NCI-H1105 treated with DMSO at 0.1 percent for 48 hours (cell line): ENCODE measurements at regions not wholly inside any gene's neighbourhood (a gene's known extent, or its start where the extent isn't known, plus 50 kb on each side); places are given as distances from the start of the nearest gene placed in this dataset.
A peak's percentile ranks its signal among the peaks of the same experiment; 100 is the strongest.
"Not testable (repeated sequence)": the region's sequence is repeated elsewhere in the genome, so short reads cannot be mapped to it uniquely, and the experiment has no call there.

Source experiments
- DNase-seq: peaks from one replicate; lab custom pipeline; 2025; lab: John Stamatoyannopoulos, UW

DNA sequence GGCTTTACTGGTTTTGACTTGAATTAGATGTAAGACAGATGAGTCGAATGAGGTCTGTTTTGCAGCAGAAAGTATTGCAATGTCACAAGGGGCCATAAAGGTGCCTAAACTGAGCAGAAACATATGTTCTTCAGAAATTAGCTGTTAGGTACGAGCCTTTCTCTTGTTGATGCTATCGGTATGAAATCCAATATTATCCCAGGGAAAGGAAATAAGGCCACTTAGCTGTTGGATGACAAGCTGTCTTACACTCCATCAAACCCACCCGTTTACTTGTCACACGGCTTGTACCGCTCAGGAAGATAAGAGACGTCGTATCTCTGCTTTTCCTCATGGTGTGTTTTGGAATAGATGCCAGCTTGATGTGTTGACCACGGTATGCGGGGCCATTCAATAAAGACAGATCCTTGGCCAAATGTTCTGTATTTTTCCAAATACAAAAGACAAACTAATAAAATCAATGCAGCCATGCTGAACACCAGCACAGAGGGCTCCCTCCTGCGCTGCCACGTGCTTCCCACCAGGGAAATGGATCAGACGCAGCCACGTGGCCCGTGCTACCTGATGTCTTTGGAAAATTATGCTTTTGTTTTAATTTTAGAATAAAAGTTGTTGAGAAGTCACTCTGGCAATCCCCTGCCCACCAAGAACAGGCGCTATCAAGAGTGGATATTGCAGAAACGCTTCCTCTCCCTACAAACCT lies 255.9 kb upstream of the SULF2 start:
- DNase-seq = peak; percentile 50

DNA sequence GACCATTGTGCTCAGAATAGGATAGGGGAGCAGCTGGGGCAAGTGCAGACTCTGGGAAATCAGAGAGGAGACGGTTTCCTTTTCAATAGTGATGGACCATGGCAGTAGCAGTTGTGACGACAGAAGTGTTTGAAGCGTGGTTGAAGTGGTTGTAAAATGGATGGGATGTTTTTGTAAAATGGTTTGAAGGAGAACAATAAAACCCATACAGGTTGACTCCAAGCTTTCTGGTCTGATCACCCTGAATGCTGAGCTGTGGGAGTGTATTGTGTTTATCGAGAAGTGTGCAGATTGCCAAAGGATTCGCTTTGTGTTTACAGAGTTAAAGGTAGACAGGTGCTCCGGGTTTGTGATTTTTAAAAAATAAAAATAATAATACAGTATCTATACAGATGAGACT lies 255.2 kb upstream of the SULF2 start:
- DNase-seq = peak; percentile 87

- DNase-seq = no peak
Observed at GRCh38 chr20:48040051-48040450, 254.8 kb upstream of the SULF2 start.

DNA sequence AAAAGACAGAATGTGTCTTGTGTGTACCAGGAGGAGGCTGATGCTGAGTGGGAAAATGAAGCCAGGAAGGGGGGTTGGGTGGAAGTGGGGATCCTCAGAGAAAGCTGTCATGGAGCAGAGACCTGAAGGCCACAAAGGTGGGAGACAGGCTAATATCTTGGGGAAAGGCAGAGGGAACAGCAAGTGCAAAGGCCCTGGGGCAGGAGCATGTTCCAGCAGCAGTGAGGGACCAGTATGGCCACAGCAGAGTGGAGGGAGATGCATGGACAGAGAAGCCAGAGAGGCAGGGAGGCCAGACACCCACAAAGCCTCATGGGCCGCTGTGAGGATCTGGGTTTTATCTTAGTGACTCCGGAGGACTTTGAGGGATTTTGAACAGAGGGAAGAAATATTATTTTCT lies 254.2 kb upstream of the SULF2 start:
- no peak for DNase-seq

DNA sequence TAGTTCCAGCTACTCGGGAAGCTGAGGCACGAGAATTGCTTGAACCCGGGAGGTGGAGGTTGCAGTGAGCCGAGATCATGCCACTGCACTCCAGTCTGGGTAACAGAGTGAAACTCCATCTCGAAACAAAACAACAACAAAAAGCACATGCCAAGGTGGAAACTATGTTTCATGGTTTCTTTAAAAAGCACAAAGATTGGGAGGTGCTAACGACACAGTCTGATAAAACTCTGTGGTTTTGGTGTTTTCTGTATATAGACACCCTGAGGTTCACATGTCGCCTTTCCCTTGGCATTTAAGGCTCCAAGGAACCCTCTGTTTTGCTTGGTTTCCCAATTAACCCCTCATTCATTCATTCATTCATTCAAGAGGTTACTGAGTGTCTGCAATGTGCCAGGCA lies 253.4 kb upstream of the SULF2 start:
- no peak for DNase-seq

DNA sequence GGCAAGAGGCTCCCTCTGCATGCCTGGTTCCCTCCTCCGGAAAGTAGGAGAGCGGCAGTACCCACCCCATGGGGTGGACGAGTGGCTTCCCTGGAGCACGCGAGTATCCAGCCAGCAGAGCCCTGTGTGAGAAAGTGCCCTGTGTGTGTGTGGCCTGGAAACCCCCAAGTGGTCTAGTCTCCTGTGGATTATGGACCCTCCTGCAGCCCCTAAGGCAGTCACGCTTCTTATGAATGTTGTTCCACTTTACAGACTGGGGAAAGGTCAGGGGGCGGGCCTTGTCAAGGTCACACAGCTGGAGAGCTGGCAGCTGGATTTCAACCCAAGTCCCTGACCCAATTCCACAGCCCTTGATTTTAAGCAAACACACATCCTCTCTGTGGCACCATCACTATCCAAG lies 252.5 kb upstream of the SULF2 start:
- not testable (repeated sequence) for DNase-seq

- DNase-seq = no peak
Observed at GRCh38 chr20:48035961-48036731, 250.9 kb upstream of the SULF2 start.

DNA sequence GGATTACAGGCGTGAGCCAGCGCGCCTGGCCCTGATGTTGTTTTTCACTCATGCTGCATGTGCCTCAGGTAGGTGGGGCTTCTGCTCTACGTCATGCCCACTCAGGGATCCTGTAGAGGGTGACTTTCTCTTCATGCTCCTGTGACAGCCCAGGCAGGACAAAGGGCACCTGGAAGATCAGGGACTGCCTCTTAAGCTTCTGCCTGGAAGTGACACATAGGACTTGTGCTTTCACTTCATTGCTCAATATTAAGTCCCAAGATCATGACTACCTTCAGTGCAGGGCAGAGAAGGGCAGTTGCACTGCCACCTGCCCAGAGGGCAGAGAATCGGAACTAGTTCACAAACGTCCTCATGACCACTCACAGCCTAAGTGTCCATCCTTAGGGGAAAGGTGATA lies 249.5 kb upstream of the SULF2 start:
- no peak for DNase-seq

DNA sequence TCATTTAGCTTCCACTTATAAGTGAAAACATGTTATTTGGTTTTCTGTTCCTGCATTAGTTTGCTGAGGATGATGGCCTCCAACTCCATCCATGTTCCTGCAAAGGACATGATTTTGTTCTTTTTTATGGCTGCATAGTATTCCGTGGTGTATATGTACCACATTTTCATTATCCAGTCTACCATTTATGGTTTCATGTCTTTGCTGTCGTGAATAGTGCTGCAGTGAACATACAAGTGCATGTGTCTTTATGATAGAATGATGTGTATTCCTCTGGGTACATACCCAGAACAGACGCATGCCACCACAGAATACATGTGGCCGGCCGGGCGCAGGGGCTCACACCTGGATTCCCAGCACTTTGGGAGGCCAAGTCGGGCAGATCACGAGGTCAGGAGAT lies 247.7 kb upstream of the SULF2 start:
- DNase-seq = not testable (repeated sequence)

DNA sequence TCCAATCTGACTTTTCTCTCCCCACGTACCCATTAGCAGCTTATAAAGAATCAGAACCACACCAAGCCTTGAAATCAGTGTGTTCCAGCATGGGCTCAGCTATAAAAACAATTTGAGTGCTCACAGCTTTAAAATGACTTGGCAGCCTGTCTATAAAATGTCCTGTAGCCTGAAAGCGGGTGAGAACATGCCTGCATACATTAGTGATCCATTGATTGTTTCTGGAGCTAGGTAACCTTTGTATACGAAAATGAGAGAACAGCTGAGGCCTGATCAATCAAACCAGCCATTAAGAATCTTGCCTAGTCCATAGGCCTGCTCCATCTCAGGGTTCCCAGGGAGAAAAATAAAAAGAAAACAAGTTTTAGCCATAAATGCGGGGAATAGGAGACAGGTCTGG lies 245.8 kb upstream of the SULF2 start:
- no peak for DNase-seq

DNA sequence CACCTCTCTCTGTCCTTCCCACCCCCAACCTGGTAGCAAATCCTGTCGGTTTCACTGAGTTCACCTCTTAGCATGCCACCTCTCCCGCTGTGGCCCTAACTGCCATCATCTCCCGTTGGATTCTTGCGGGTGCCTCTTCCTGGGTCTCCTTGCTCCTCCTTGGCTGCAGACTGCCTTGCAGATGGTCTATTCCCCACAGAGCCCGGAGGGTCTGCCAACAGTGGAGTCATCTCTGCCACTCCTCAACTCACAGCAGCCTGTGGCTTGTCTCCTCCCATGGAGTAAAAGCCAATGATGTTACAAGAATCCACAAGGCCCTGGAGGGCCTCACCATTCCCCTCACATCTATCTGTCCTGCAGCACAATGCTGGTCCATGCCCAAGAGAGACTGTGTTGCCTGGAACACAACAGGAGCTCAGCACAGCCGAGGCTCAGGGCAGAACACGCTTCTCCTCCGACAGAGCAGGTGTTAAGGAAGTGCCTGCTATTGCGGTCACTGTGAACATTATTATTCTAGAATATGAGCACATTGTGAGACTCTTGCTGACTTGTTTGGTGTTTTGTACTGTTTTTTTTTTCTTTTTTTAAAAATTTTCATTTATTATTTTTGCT lies 241.8 kb upstream of the SULF2 start:
- no peak for DNase-seq

DNA sequence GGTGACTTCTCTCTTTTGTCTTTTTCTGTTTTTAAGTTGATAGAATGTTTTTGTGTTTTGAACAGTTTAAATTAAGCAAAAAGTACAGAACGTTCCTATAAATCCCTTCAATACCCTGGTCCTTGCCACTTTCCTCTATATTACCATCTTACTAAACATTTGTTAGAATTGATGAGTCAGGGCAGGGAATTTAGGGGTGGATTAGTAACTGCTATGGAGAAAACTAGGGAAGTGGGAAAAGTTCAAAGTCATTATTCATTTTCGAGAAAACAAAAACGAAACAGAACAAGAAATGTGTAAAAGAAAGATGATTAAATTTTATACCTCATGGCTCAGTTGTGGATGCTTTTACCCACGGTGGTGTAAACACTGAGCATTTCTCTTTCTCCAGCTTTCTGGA lies 240.4 kb upstream of the SULF2 start:
- no peak for DNase-seq

- DNase-seq = no peak
Observed at GRCh38 chr20:48025051-48025515, 239.8 kb upstream of the SULF2 start.

DNA sequence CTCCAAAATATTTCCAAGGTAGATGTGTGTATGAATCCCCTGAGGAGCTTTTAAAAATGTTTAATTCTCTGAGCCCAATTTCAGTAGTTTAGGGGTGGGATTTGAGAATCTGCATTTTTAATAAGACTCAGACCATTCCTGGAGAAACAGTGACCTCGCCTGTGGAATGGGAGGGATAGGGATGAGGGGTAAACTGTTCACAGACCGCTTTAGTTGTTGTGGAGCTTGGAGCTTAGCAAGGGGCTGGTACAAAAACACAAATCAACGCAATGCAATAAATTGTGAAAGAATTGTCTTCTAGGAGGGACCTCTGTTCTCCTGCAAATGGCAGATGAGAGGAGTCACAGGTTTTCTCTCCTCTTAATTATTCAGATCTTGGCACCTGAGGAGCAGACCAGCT lies 239.3 kb upstream of the SULF2 start:
- DNase-seq = no peak

DNA sequence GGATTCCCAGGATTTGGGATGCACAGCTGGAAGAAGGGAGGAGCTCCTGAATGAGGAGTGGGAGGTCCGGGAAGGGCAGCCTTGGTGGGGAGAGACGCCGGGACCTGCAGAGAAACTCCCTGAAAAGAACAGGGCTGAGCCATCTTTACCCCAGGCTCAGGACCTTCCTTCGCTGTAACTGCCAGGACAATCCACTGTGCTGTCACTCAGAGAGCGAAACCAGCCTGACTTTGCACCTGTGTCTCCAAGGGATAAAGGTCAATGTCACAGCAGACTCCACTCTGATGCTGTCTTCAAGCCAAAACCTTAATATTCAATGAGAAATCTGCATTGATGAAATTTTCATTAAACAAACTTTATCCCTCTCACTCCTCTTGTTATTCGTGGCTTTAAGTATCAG lies 235.4 kb upstream of the SULF2 start:
- DNase-seq = not testable (repeated sequence)

DNA sequence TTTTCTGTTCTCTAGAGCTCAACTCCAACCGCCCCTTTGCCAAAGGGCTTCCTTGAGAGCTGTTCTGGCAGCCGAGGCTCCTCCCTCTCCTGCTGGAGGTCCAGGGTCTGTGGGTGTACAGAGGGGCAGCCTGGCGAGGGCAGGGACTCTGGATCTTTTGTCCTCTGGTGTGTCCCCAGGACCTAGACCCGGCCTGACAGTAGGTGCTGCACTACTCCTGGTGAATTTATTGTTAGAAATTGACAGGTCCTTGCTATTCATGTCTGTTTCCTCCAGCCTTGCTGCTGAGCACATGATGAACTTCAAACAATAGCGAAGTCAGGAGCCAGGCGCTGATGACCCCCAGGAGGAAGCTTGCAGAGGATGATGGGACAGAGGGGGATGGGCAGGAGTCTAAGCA lies 234.7 kb upstream of the SULF2 start:
- no peak for DNase-seq

GRCh38 chr20:48019496-48019895 lies 234.2 kb upstream of the SULF2 start:
- DNase-seq = no peak

GRCh38 chr20:48018851-48019250 lies 233.6 kb upstream of the SULF2 start:
- DNase-seq = not testable (repeated sequence)

- DNase-seq = no peak
Observed at GRCh38 chr20:48017992-48018391, 232.7 kb upstream of the SULF2 start.

DNA sequence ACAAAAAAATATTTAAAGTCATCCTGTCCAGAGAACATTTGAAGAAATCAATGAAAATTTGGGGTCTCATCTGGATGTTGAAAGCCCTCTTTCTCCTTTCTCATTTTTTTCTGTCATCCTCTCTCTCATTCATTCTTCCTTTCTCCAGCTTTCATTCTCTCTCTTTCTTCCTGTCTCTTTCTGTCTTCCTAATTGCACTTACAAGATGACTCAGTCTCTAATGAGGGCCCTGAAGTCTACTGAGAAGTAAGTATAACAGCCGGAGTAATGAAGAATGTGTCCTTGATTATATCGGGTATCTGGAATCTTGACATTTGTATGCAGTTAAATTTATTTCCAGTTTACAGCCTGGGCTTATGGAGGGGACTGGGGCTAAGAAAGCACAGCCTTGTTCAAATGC lies 232.2 kb upstream of the SULF2 start:
- no peak for DNase-seq

GRCh38 chr20:48015943-48016723 lies 230.9 kb upstream of the SULF2 start:
- no peak for DNase-seq

DNA sequence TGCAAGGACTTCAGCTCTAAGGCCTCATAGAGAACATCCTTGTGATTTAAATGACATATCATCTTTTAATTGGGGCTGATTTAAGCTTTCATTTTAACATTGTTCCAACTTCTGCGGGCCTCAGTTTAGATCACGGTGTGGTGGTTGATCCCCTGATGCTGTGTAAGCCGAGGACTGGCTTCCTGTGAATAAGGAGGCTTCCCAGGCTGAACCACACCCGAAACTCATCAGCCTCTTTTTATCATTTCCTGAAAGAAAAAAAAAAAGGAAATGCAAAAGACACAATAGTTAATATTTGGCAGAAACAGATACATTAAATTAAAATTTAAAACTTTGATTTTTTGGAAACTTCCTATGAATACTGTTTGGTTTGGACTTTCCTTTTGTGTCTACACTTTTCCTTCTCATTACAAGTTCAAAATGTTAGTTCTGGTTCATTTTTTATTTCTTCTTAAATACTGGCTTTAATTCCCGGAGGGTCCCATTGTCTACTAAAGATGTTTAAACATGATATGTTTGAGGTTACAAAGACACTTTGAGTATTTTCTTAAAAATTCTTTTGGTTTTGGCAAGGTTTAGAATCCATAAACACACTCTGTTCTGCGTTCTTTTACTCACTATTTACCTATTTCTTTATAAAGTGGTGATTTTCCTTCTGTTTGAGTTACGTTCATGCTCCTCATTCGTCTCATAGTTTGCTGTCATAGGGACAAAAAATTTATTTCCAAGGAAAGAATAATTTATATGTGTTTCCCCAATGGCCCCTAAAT lies 230.0 kb upstream of the SULF2 start:
- DNase-seq = no peak
